Activated gamma-delta T cell treated with Interleukin-2 at 50 U/mL for 16 hours (primary cell): ENCODE measurements at regions not wholly inside any gene's neighbourhood (a gene's known extent, or its start where the extent isn't known, plus 50 kb on each side); places are given as distances from the start of the nearest gene placed in this dataset.

Source experiments
- DNase-seq: peaks from one replicate; pipeline ENCODE4 v3.0.0-alpha.2; 2020

GRCh38 chr13:107365466-107366215 is 797.7 kb upstream of the ARGLU1 start:
- no peak for DNase-seq

- no peak for DNase-seq
Observed at GRCh38 chr13:107364658-107365057, 796.7 kb upstream of the ARGLU1 start.

GRCh38 chr13:107361666-107362065 is 793.7 kb upstream of the ARGLU1 start:
- no peak for DNase-seq

- no peak for DNase-seq
Observed at GRCh38 chr13:107360010-107360409, 792.1 kb upstream of the ARGLU1 start.

- DNase-seq = no peak
Observed at GRCh38 chr13:107358866-107359265, 790.9 kb upstream of the ARGLU1 start.

GRCh38 chr13:107351305-107351704 is 783.4 kb upstream of the ARGLU1 start:
- no peak for DNase-seq

- no peak for DNase-seq
Observed at GRCh38 chr13:107348925-107349324, 781.0 kb upstream of the ARGLU1 start.

- no peak for DNase-seq
Observed at GRCh38 chr13:107348471-107348870, 780.5 kb upstream of the ARGLU1 start.

- DNase-seq = no peak
Observed at GRCh38 chr13:107347641-107348369, 779.9 kb upstream of the ARGLU1 start.

GRCh38 chr13:107342747-107343146 is 774.8 kb upstream of the ARGLU1 start:
- DNase-seq = no peak

- no peak for DNase-seq
Observed at GRCh38 chr13:107339209-107339608, 771.3 kb upstream of the ARGLU1 start.

- DNase-seq = no peak
Observed at GRCh38 chr13:107332188-107332587, 764.3 kb upstream of the ARGLU1 start.

- no peak for DNase-seq
Observed at GRCh38 chr13:107331359-107331758, 763.4 kb upstream of the ARGLU1 start.

GRCh38 chr13:107330484-107330883 is 762.5 kb upstream of the ARGLU1 start:
- DNase-seq = no peak

- DNase-seq = no peak
Observed at GRCh38 chr13:107329991-107330390, 762.1 kb upstream of the ARGLU1 start.

GRCh38 chr13:107324416-107325204 is 756.7 kb upstream of the ARGLU1 start:
- no peak for DNase-seq

GRCh38 chr13:107322228-107322627 is 754.3 kb upstream of the ARGLU1 start:
- DNase-seq = no peak

GRCh38 chr13:107305178-107305577 is 737.2 kb upstream of the ARGLU1 start:
- no peak for DNase-seq

GRCh38 chr13:107301724-107302374 is 733.9 kb upstream of the ARGLU1 start:
- no peak for DNase-seq

- no peak for DNase-seq
Observed at GRCh38 chr13:107299717-107300116, 731.8 kb upstream of the ARGLU1 start.

GRCh38 chr13:107296804-107297203 is 728.9 kb upstream of the ARGLU1 start:
- DNase-seq = no peak

- DNase-seq = no peak
Observed at GRCh38 chr13:107295416-107296140, 727.6 kb upstream of the ARGLU1 start.
